Keratinocyte (primary cell): ENCODE measurements at regions not wholly inside any gene's neighbourhood (a gene's known extent, or its start where the extent isn't known, plus 50 kb on each side); places are given as distances from the start of the nearest gene placed in this dataset.

Experiments used
- CTCF ChIP-seq, 3 experiments: IDR thresholded peaks in 1 of 3; conservative IDR thresholded peaks in 1 of 3; optimal IDR thresholded peaks in 1 of 3; 2 replicates in 2 of 3; 3 replicates in 1 of 3; pipeline versions ENCODE3 to v1.5.1; 2011; ENCODE audit warnings: low read length in 3 of 3, mild to moderate bottlenecking in 3 of 3, moderate library complexity in 2 of 3, control low read depth in 1 of 3, inconsistent platforms in 1 of 3; ENCODE audit not compliant: insufficient read depth in 2 of 3; ENCODE audit errors: extremely low read depth in 1 of 3
- EZH2 ChIP-seq: IDR thresholded peaks from one replicate; pipeline ENCODE4 v1.6.1; 2012; ENCODE audit warnings: inconsistent platforms, mild to moderate bottlenecking, low read length, moderate library complexity

- TF ChIP-seq CTCF (optimal IDR thresholded peaks at IDR 0.05 in 1 of 3, IDR thresholded peaks at IDR 0.05 in 1 of 3, conservative IDR thresholded peaks at IDR 0.05 in 1 of 3; ENCODE audit: extremely low read depth in 1 of 3, insufficient read depth in 2 of 3, low read length in 3 of 3) (no peak), EZH2 (no peak)
Measured at GRCh38 chr20:4534315-4534714, 151.9 kb upstream of the PRNP start.
